Peyer's patch (tissue), 4 donors: ENCODE measurements at regions not wholly inside any gene's neighbourhood (a gene's known extent, or its start where the extent isn't known, plus 50 kb on each side); places are given as distances from the start of the nearest gene placed in this dataset.

ENCODE experiments used
- POLR2A ChIP-seq, 2 donors: fragments of 450-650 bp; IDR thresholded peaks; one replicate each; pipeline ENCODE4 v1.5.1; 2017; ENCODE audit warnings: antibody characterized with exemption in 2 of 2, mild to moderate bottlenecking in 2 of 2, moderate library complexity in 2 of 2
- TF ChIP-seq, protein P1 (sequence below), 6 experiments: fragments of 450-650 bp in 4 of 6; fragments of 200-600 bp in 2 of 6; sonication (generic) in 1 of 6; IDR thresholded peaks; one replicate each; pipeline ENCODE4 v1.5.1; 2017 to 2019; ENCODE audit warnings: antibody characterized with exemption in 6 of 6, mild to moderate bottlenecking in 3 of 6, moderate library complexity in 1 of 6

DNA sequence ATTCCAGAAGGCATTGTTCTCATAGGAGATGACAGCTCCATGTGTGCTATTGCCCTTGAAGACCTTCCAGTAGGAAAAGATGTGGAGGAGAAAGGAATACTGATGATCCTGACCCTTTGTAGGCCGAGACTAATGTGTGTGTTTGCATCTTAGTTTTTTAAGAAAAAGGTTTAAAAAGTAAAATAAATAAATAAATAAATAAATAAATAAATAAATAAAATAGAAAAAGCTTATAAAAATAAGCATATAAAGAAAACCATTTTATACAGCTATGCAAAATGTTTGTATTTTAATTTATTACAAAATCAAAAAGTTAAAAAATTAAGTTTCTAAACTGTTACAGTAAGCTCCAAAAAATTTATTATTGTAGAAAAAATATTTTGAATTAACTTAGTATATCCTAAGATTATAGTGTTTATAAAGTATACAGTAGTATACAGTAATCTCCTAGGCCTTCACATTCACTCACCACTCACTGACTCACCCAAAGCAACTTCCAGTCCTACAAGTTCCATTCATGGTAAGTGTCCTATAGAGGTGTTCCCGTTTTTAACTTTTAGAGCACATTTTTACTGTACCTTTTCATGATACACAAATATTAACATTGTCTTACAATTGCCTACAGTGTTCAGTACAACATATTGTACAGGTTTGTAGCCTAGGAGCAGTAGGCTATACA is 435.2 kb upstream of the SEMA3A start:
- TF ChIP-seq, protein P1, sequence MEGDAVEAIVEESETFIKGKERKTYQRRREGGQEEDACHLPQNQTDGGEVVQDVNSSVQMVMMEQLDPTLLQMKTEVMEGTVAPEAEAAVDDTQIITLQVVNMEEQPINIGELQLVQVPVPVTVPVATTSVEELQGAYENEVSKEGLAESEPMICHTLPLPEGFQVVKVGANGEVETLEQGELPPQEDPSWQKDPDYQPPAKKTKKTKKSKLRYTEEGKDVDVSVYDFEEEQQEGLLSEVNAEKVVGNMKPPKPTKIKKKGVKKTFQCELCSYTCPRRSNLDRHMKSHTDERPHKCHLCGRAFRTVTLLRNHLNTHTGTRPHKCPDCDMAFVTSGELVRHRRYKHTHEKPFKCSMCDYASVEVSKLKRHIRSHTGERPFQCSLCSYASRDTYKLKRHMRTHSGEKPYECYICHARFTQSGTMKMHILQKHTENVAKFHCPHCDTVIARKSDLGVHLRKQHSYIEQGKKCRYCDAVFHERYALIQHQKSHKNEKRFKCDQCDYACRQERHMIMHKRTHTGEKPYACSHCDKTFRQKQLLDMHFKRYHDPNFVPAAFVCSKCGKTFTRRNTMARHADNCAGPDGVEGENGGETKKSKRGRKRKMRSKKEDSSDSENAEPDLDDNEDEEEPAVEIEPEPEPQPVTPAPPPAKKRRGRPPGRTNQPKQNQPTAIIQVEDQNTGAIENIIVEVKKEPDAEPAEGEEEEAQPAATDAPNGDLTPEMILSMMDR (IDR thresholded peaks at IDR 0.05), result no peak
- TF ChIP-seq POLR2A (IDR thresholded peaks at IDR 0.05), result no peak
